ENCODE measurements at regions not wholly inside any gene's neighbourhood (a gene's known extent, or its start where the extent isn't known, plus 50 kb on each side); places are given as distances from the start of the nearest gene placed in this dataset.

DNA sequence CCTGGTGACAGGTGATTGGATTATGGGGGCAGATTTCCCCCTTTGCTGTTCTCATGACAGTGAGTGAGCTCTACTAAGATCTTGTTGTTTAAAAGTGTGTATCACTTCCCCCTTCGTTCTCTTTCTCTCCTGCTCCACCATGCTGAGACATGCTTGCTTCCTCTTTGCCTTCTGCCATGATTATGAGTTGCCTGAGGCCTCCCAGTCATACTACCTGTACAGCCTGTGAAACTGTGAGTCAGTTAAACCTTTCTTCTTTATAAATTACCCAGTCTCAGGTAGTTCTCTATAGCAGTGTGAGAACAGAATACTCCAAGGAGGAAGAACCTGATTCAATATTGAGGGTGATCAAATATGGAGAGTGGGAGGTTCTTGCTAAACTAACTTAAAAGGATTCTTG lies 724.9 kb downstream of the DOK5 start:
- Mint-ChIP-seq H3K27me3 (no peaks in the 10 kb centered on the region), H3K4me1 (no peaks in the 10 kb centered on the region), H3K36me3 (ENCODE audit: low read depth) (no peaks in the 10 kb centered on the region), H3K4me3 (no peak overlapping the region), H3K27ac (no peak overlapping the region), H3K9me3 (peaks cover 14% of the 10 kb centered on the region)
- DNase-seq = no peak
- POLR2A ChIA-PET = no interaction called here
- no peak for ATAC-seq (ENCODE audit: low read depth)
- intact Hi-C loops (cut with micrococcal nuclease) = no loop called here
- CTCF ChIA-PET = no interaction called here
- TF ChIP-seq, protein P1, sequence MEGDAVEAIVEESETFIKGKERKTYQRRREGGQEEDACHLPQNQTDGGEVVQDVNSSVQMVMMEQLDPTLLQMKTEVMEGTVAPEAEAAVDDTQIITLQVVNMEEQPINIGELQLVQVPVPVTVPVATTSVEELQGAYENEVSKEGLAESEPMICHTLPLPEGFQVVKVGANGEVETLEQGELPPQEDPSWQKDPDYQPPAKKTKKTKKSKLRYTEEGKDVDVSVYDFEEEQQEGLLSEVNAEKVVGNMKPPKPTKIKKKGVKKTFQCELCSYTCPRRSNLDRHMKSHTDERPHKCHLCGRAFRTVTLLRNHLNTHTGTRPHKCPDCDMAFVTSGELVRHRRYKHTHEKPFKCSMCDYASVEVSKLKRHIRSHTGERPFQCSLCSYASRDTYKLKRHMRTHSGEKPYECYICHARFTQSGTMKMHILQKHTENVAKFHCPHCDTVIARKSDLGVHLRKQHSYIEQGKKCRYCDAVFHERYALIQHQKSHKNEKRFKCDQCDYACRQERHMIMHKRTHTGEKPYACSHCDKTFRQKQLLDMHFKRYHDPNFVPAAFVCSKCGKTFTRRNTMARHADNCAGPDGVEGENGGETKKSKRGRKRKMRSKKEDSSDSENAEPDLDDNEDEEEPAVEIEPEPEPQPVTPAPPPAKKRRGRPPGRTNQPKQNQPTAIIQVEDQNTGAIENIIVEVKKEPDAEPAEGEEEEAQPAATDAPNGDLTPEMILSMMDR (IDR thresholded peaks at IDR 0.05) = no peak

DNA sequence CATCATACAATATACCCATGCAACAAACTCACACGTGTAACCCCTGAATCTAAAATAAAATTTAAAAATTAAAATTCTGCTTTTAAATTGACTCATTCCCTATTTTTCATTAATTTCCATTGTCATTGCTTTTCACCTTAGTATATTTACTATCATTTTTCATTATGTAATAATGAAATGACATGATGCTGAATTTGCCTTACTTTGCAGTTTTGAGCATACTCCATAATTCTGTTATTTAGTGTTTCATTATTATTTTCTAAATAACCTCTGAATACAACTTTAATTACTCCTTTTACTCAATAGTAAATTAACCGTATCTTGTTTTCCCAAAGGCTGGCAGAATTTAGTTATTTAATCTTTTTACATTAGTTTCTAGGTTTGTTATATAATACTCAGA lies 719.6 kb downstream of the DOK5 start:
- Mint-ChIP-seq H3K4me3 (no peak overlapping the region), H3K9me3 (peaks cover 3% of the 10 kb centered on the region), H3K4me1 (no peaks in the 10 kb centered on the region), H3K36me3 (ENCODE audit: low read depth) (no peaks in the 10 kb centered on the region), H3K27me3 (no peaks in the 10 kb centered on the region), H3K27ac (no peak overlapping the region)
- ChIA-PET POLR2A (no interaction called here), CTCF (no interaction called here)
- TF ChIP-seq, protein P1 (IDR thresholded peaks at IDR 0.05) = no peak
- ATAC-seq (ENCODE audit: low read depth) (no peak), DNase-seq (no peak)
- intact Hi-C loops (cut with micrococcal nuclease) = no loop called here

DNA sequence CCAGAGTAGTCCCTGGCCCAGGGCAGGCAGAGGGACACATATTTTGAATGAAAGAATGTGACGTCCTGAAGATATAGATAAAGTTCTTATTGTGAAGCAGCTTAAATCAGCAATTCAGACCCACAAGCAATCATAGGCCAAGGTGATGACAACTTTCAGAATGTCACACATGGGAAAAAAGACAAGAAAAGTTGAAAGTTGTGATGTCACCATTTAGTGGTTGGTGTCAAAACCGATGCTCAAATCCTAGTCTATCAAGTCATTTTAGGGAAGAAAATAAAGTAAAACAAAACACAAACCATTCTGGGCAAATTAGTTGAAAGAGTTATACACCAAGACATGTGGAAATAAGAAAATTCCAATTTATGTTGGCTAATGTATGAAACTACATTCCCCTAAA lies 710.8 kb downstream of the DOK5 start:
- ChIA-PET CTCF (no interaction called here), POLR2A (no interaction called here)
- no peaks in the 10 kb centered on the region for H3K27me3 Mint-ChIP-seq
- H3K4me1 Mint-ChIP-seq = no peaks in the 10 kb centered on the region
- ATAC-seq (ENCODE audit: low read depth) (no peak), DNase-seq (no peak)
- peaks cover 5% of the 10 kb centered on the region for H3K9me3 Mint-ChIP-seq
- intact Hi-C loops (cut with micrococcal nuclease) = no loop called here
- no peaks in the 10 kb centered on the region for H3K36me3 Mint-ChIP-seq (ENCODE audit: low read depth)
- TF ChIP-seq, protein P1 (IDR thresholded peaks at IDR 0.05) = no peak
- no peak overlapping the region for H3K4me3 Mint-ChIP-seq
- no peak overlapping the region for H3K27ac Mint-ChIP-seq

DNA sequence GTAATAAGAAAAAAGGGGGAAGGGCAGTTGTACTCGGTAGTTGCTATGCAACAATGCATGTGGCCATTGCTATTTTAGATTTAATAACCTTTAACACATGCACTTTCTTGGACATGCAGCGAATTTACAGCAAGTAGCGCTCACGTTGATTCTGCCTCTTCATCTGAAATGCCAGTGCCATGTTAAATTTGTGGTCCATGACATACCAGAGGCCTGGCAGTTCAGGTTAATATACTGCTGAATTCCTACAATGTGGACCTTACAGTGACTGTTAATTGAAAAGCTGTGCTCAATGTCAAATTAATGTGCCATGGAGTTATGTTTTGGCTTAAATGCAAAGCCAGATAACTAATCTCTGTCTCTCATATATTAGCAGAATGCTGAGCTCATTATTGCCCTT lies 699.7 kb downstream of the DOK5 start:
- ATAC-seq (ENCODE audit: low read depth) = no peak
- ChIA-PET POLR2A (no interaction called here), CTCF (no interaction called here)
- intact Hi-C loops (cut with micrococcal nuclease) = no loop called here
- Mint-ChIP-seq H3K4me1 (no peaks in the 10 kb centered on the region), H3K9me3 (peaks cover 4% of the 10 kb centered on the region), H3K4me3 (no peak overlapping the region), H3K27me3 (no peaks in the 10 kb centered on the region), H3K27ac (no peak overlapping the region), H3K36me3 (ENCODE audit: low read depth) (no peaks in the 10 kb centered on the region)
- TF ChIP-seq, protein P1 (IDR thresholded peaks at IDR 0.05) = no peak
- no peak for DNase-seq

DNA sequence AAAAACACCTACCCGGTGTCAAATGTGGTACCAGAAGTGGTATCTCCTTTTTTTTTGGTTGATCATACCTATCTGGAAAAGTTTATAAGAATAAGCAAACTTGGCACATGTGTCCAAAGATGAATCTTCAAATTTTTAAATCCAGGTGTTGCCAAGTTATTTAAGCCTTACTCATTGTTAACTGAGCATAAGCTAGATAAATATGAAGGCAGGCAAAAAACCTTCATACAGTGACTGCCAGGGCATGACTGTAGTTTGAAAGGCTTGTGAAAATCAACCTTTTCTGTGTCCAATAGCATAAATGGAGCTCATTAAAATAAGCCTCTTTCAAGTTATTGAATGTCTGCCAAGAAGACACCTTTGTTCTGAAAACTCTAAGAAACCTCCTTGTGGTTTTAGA lies 699.2 kb downstream of the DOK5 start:
- no peaks in the 10 kb centered on the region for H3K27me3 Mint-ChIP-seq
- no peaks in the 10 kb centered on the region for H3K9me3 Mint-ChIP-seq
- TF ChIP-seq, protein P1 (IDR thresholded peaks at IDR 0.05) = no peak
- ATAC-seq (ENCODE audit: low read depth) = no peak
- POLR2A ChIA-PET = no interaction called here
- H3K27ac Mint-ChIP-seq = no peak overlapping the region
- CTCF ChIA-PET = no interaction called here
- H3K4me3 Mint-ChIP-seq = no peak overlapping the region
- DNase-seq = no peak
- intact Hi-C loops (cut with micrococcal nuclease) = no loop called here
- no peaks in the 10 kb centered on the region for H3K36me3 Mint-ChIP-seq (ENCODE audit: low read depth)
- H3K4me1 Mint-ChIP-seq = no peaks in the 10 kb centered on the region

Data from activated B cell treated with CpG ODN at 0.5 μM for 24 hours (primary cell).